Neural progenitor cell (in vitro differentiated cells): ENCODE measurements at regions not wholly inside any gene's neighbourhood (a gene's known extent, or its start where the extent isn't known, plus 50 kb on each side); places are given as distances from the start of the nearest gene placed in this dataset.

Experiments used
- DNase-seq: peaks from one replicate; pipeline ENCODE4 v3.0.0-alpha.2; 2016; ENCODE audit warnings: low spot score
- H2AFZ ChIP-seq: fragments of 200-600 bp; sonication (generic); replicated peaks from 2 replicates; pipeline ENCODE4 v1.6.1; 2016; ENCODE audit warnings: antibody characterized with exemption
- H3F3A ChIP-seq: fragments of 200-600 bp; sonication (generic); 2 replicates; pipeline ENCODE4 v1.6.1; 2016; ENCODE audit warnings: antibody characterized with exemption, low read depth
- H3K27ac ChIP-seq: fragments of 200-600 bp; sonication (generic); 2 replicates; pipeline ENCODE4 v1.5.1; 2016; ENCODE audit warnings: mild to moderate bottlenecking
- H3K27me3 ChIP-seq: fragments of 200-600 bp; sonication (generic); 2 replicates; pipeline ENCODE4 v1.6.1; 2016; ENCODE audit warnings: mild to moderate bottlenecking, moderate library complexity
- H3K36me3 ChIP-seq: fragments of 200-600 bp; sonication (generic); 2 replicates; pipeline ENCODE4 v1.5.1; 2016
- H3K4me1 ChIP-seq: fragments of 200-600 bp; sonication (generic); 2 replicates; pipeline ENCODE4 v1.6.1; 2016; ENCODE audit warnings: mixed run types
- H3K4me2 ChIP-seq: fragments of 200-600 bp; sonication (generic); 2 replicates; pipeline ENCODE4 v1.6.1; 2016
- H3K4me3 ChIP-seq: fragments of 200-600 bp; sonication (generic); 2 replicates; pipeline ENCODE4 v1.5.1; 2016
- H3K79me2 ChIP-seq: fragments of 200-600 bp; sonication (generic); 2 replicates; pipeline ENCODE4 v1.6.1; 2016; ENCODE audit warnings: low read depth
- H3K9ac ChIP-seq: fragments of 200-600 bp; sonication (generic); 2 replicates; pipeline ENCODE4 v1.6.1; 2016
- H3K9me3 ChIP-seq: fragments of 200-600 bp; sonication (generic); 2 replicates; pipeline ENCODE4 v1.5.1; 2016; ENCODE audit warnings: low read depth
- H4K20me1 ChIP-seq: fragments of 200-600 bp; sonication (generic); 2 replicates; pipeline ENCODE4 v1.6.1; 2016; ENCODE audit warnings: low read depth
- H3K27ac Mint-ChIP-seq: 3 replicates; pipeline ENCODE4 v1.8.0; 2021; ENCODE audit warnings: mixed read lengths
- H3K27me3 Mint-ChIP-seq: 2 replicates; pipeline ENCODE4 v1.8.0; 2022; ENCODE audit warnings: low read depth, mild to moderate bottlenecking, inconsistent platforms, moderate library complexity, mixed read lengths; ENCODE audit not compliant: insufficient read depth
- H3K36me3 Mint-ChIP-seq: 3 replicates; pipeline ENCODE4 v1.8.0; 2021; ENCODE audit warnings: mixed read lengths
- H3K4me1 Mint-ChIP-seq: 3 replicates; pipeline ENCODE4 v1.8.0; 2021; ENCODE audit warnings: mixed read lengths
- H3K4me3 Mint-ChIP-seq: 3 replicates; pipeline ENCODE4 v1.8.0; 2021; ENCODE audit warnings: mild to moderate bottlenecking, moderate library complexity, mixed read lengths
- H3K9me3 Mint-ChIP-seq: 3 replicates; pipeline ENCODE4 v1.8.0; 2020; ENCODE audit warnings: mixed read lengths
- EZH2 ChIP-seq: fragments of 200-600 bp; sonication (generic); IDR thresholded peaks from 2 replicates; pipeline ENCODE4 v1.6.1; 2017; ENCODE audit warnings: antibody characterized with exemption, mild to moderate bottlenecking, moderate library complexity
- EZH2phosphoT487 ChIP-seq: fragments of 200-600 bp; sonication (generic); IDR thresholded peaks from 2 replicates; pipeline ENCODE4 v1.6.1; 2017; ENCODE audit warnings: antibody characterized with exemption
- TF ChIP-seq, protein P1 (sequence below): fragments of 200-600 bp; sonication (generic); IDR thresholded peaks from 2 replicates; pipeline ENCODE4 v1.5.1; 2017; ENCODE audit warnings: antibody characterized with exemption, mild to moderate bottlenecking

DNA sequence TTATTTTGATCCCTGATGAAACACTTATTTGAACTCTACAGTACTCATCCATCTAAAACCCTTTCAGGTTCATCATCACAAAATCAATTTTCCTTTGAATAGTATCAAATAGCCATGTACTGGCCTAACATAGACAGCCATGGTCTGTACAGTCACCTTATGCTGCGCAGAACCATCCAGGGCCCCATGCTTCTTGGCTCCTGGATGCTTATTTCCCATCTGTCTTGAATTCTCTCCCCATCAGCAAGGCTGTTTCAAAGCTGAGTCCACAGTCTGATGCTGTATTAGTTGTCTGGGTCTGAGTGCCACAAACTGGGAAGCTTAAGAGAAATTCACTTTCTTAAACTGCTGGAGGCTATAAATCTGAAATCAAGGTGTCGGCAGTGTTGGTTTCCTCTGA is 290.2 kb downstream of the OSR1 start:
- H3K4me2 ChIP-seq: no peak overlapping the region
- no peaks in the 10 kb centered on the region for H3K27me3 ChIP-seq
- Mint-ChIP-seq H3K27me3 (no peaks in the 10 kb centered on the region), H3K27ac (no peak overlapping the region), H3K36me3 (no peaks in the 10 kb centered on the region), H3K4me3 (no peak overlapping the region), H3K4me1 (no peaks in the 10 kb centered on the region), H3K9me3 (no peaks in the 10 kb centered on the region)
- no peaks in the 10 kb centered on the region for H3F3A ChIP-seq
- no peak overlapping the region for H3K4me3 ChIP-seq
- no peaks in the 10 kb centered on the region for H3K36me3 ChIP-seq
- H3K9me3 ChIP-seq: no peaks in the 10 kb centered on the region
- DNase-seq: no peak
- no peak overlapping the region for H2AFZ ChIP-seq
- no peaks in the 10 kb centered on the region for H3K79me2 ChIP-seq
- H4K20me1 ChIP-seq: no peaks in the 10 kb centered on the region
- no peak overlapping the region for H3K27ac ChIP-seq
- no peak overlapping the region for H3K9ac ChIP-seq
- TF ChIP-seq EZH2 (no peak), EZH2phosphoT487 (no peak)
- TF ChIP-seq, protein P1, sequence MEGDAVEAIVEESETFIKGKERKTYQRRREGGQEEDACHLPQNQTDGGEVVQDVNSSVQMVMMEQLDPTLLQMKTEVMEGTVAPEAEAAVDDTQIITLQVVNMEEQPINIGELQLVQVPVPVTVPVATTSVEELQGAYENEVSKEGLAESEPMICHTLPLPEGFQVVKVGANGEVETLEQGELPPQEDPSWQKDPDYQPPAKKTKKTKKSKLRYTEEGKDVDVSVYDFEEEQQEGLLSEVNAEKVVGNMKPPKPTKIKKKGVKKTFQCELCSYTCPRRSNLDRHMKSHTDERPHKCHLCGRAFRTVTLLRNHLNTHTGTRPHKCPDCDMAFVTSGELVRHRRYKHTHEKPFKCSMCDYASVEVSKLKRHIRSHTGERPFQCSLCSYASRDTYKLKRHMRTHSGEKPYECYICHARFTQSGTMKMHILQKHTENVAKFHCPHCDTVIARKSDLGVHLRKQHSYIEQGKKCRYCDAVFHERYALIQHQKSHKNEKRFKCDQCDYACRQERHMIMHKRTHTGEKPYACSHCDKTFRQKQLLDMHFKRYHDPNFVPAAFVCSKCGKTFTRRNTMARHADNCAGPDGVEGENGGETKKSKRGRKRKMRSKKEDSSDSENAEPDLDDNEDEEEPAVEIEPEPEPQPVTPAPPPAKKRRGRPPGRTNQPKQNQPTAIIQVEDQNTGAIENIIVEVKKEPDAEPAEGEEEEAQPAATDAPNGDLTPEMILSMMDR: no peak
- no peaks in the 10 kb centered on the region for H3K4me1 ChIP-seq

DNA sequence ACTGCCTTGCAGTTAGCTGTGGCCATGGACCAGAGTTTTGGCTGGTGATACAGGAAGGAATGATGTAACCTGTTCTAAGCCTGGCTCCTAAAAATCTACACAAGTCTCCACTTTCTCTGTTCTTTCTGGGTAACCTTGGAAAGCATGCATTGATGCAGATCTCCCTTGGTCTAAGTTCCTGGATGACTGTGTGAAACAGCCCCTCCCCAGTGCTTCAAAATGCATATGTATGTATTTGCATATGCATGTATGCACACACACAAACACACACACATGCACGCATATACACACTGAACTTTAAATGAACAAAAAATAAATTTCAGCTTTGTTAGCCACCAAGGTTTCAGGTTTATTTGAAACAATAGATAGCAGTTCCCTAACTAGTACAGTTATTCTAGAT is 296.1 kb downstream of the OSR1 start:
- no peak overlapping the region for H3K4me2 ChIP-seq
- peaks cover 10% of the 10 kb centered on the region for H3K4me1 ChIP-seq
- no peak overlapping the region for H3K4me3 ChIP-seq
- no peaks in the 10 kb centered on the region for H4K20me1 ChIP-seq
- H3F3A ChIP-seq: no peaks in the 10 kb centered on the region
- H3K4me3 Mint-ChIP-seq: no peak overlapping the region
- no peaks in the 10 kb centered on the region for H3K27me3 ChIP-seq
- H3K79me2 ChIP-seq: no peaks in the 10 kb centered on the region
- no peaks in the 10 kb centered on the region for H3K4me1 Mint-ChIP-seq
- no peaks in the 10 kb centered on the region for H3K27me3 Mint-ChIP-seq
- H3K27ac ChIP-seq: no peak overlapping the region
- H3K9ac ChIP-seq: no peak overlapping the region
- no peak for TF ChIP-seq EZH2
- TF ChIP-seq, protein P1: no peak
- no peak for TF ChIP-seq EZH2phosphoT487
- no peaks in the 10 kb centered on the region for H3K36me3 ChIP-seq
- H3K36me3 Mint-ChIP-seq: no peaks in the 10 kb centered on the region
- DNase-seq: no peak
- no peak overlapping the region for H2AFZ ChIP-seq
- H3K9me3 Mint-ChIP-seq: no peaks in the 10 kb centered on the region
- H3K9me3 ChIP-seq: no peaks in the 10 kb centered on the region
- no peak overlapping the region for H3K27ac Mint-ChIP-seq

DNA sequence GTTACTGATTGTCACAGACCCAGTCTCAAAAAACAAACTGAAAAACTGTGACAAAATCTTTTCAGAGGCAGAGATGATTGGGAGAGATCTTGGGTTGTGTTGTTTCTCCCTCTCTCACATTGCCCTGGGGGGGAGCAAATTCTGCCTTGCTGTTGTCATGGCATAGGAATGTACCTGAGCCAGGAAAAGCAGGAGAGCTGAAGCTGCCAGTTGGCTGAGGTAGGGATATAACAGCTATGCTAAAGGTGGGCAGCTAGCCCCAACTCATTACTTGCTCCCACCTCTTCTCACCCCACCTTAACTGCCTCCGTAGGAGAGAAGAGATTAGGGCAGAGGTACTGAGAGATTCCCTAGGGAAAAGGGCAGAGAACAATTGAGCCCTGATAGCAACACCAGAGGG is 299.3 kb downstream of the OSR1 start:
- no peak overlapping the region for H3K27ac ChIP-seq
- Mint-ChIP-seq H3K4me1 (no peaks in the 10 kb centered on the region), H3K9me3 (no peaks in the 10 kb centered on the region), H3K4me3 (no peak overlapping the region), H3K27ac (no peak overlapping the region), H3K36me3 (no peaks in the 10 kb centered on the region), H3K27me3 (no peaks in the 10 kb centered on the region)
- H2AFZ ChIP-seq: no peak overlapping the region
- TF ChIP-seq EZH2phosphoT487: no peak
- no peak for TF ChIP-seq EZH2
- TF ChIP-seq, protein P1: no peak
- H3K79me2 ChIP-seq: no peaks in the 10 kb centered on the region
- H3K27me3 ChIP-seq: no peaks in the 10 kb centered on the region
- H4K20me1 ChIP-seq: no peaks in the 10 kb centered on the region
- peaks cover 10% of the 10 kb centered on the region for H3K4me1 ChIP-seq
- peak; percentile 15 for DNase-seq
- no peaks in the 10 kb centered on the region for H3K9me3 ChIP-seq
- H3K36me3 ChIP-seq: no peaks in the 10 kb centered on the region
- H3K9ac ChIP-seq: no peak overlapping the region
- H3K4me2 ChIP-seq: no peak overlapping the region
- H3K4me3 ChIP-seq: no peak overlapping the region
- no peaks in the 10 kb centered on the region for H3F3A ChIP-seq
